Omental fat pad (tissue), 3 donors: ENCODE measurements at regions not wholly inside any gene's neighbourhood (a gene's known extent, or its start where the extent isn't known, plus 50 kb on each side); places are given as distances from the start of the nearest gene placed in this dataset.

Experiments
- ATAC-seq: fragments of 150-250 bp; one replicate; pipeline ENCODE4 v1.9.1; 2016; ENCODE audit warnings: mild to moderate bottlenecking, moderate library complexity; ENCODE audit not compliant: low FRiP score
- DNase-seq: peaks from one replicate; pipeline ENCODE4 v3.0.0-alpha.2; 2019; ENCODE audit warnings: low spot score
- CTCF ChIP-seq, 3 donors: fragments of 450-650 bp; IDR thresholded peaks; one replicate each; pipeline ENCODE4 v1.5.1; 2016 to 2017; ENCODE audit warnings: antibody characterized with exemption in 3 of 3, mild to moderate bottlenecking in 3 of 3, moderate library complexity in 2 of 3

DNA sequence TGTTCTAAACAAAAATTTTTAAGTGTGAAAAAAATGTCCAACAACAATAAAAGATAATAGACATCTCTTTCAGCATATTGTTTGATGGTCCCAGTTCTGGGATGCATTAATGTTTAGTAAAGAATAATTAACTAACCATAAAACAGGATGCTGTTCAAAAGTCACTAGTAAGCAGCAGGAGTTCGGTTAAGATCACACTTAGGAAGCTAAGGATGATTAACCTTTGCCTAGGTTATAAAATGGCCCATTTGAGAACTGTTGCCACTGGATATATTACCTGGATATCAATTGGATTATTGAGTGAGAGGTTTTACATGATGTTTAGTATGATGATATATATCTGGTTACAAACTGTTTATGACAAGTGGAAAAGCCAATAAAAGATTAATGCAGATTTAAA is 171.7 kb downstream of the ATG4C start:
- ATAC-seq (no peak), DNase-seq (no peak)
- no peak for TF ChIP-seq CTCF (IDR thresholded peaks at IDR 0.05)

DNA sequence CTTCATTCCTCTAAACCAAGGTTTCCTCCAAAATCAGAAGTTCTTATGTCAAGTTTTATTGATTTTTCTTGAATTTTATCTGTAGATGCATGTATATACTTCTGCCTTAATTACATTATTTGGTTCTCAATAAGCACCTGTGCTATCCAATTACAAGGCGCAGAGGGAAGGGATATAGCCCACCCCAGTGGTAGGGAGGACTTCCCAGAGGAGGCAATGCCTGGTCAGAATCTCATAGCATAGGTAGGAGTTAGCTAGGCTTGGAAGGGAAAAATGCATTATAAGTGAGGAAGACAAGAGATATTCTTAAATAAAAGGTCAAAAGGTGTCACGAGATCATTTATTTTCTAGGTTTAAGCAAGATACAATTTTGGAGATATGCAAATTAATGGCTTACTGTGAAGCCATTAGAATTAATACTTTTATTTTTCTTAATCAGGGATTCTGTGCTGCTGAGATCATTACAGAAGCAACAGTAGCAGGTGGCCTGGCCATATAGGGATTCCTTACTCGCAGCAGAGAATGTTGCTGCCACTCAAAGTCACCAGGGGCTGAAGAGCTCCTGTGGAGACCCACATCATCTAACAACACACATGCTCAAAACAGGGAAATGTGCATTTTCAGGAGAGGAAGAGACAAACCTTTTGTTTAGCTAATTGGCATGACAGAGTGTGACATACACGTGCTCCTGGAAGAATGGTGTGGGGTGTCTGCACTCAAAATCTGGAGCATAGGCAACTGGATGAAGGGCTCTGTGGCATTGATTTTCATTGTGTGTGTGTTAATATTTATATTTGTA is 178.3 kb downstream of the ATG4C start:
- DNase-seq = no peak
- TF ChIP-seq CTCF (IDR thresholded peaks at IDR 0.05) = no peak
- ATAC-seq = no peak

DNA sequence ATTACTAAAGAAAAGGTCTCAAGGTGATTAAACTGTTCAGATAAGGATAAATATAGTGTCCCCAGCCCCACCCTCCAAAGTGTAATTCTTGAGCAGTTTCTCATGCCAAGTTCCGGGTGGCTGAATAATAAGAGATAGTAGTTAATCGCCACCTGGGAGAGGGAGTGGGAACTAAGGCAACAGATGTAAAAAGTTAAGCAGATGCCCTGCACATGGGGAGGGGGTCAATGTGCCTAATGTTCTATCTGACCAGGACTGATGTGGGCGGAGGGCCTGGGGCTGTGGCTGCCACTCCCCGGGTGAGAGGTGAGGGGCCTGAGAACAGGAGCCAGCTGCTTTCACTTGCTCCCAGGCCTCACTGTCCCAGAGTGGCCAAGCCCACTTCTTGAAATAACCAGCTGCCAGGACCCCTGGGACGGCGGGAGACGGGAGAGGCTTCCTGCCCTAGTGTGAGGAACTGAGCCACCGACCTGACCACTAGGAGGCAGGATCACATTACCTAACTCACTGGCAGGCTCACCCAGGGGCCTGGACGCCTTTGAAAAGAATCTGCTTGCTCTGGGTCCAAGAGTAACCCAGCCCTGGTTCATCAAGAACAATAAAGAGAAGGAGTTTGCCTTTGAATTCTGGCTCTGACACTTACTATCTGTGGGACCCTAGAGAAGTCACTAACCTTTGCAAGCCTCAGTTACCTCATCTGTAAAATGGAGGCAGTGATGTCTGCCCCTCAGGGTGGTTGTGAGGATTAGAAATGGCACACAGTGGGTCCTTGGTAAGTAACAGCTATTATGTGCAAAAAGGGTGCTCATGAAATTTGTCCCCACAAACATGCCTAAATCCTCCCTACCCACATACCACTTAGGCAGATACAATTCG is 179.2 kb downstream of the ATG4C start:
- no peak for TF ChIP-seq CTCF (IDR thresholded peaks at IDR 0.05)
- no peak for DNase-seq
- no peak for ATAC-seq

DNA sequence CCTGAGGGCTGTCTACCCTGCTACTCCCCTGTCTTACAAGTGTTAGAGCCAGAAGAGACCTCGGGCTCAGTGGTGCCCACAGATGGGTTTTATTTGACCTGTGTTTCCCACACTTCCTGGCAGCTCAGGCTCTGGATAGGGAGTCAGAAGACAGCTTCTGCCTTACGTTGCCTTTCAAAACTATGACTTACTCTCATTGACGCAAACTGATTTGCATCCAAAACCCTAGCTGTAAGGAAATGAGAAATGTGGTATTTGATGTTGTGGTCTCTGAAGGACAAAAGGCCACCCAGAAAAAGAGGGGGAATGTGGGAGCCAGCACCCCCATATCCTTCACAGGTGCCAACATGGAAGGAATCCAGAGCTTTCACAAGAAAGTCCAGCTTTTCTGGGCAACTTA is 180.2 kb downstream of the ATG4C start:
- ATAC-seq (no peak), DNase-seq (no peak)
- no peak for TF ChIP-seq CTCF (IDR thresholded peaks at IDR 0.05)

- no peak for DNase-seq
- no peak for ATAC-seq
- TF ChIP-seq CTCF (IDR thresholded peaks at IDR 0.05) = no peak
Measured at GRCh38 chr1:62967031-62967430, 183.1 kb downstream of the ATG4C start.

DNA sequence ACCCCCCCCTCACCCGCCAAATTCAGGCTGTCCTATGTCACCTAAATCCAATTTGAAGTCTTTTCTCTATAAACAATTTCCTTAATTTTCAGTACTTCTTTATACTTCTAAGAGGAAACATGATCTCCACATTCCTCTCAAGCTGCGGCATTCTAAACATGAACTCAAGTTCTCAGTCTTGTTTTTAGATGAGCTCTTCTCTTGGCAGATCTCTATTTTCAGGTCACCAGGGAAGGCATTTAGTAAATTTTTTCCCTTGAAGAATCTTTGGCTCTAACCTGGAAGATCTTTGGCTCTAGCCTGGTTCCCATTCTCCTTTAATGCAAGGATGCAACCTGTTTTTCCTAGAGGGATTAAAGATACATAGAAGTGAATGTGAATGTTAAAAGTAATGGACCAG is 193.4 kb downstream of the ATG4C start:
- DNase-seq (no peak), ATAC-seq (no peak)
- no peak for TF ChIP-seq CTCF (IDR thresholded peaks at IDR 0.05)
